HUES6 (cell line): ENCODE measurements at regions not wholly inside any gene's neighbourhood (a gene's known extent, or its start where the extent isn't known, plus 50 kb on each side); places are given as distances from the start of the nearest gene placed in this dataset.

Experiments used
- H3K27ac ChIP-seq: 2 replicates; pipeline ENCODE4 v1.7.0; 2013; ENCODE audit warnings: low read depth, mild to moderate bottlenecking, low read length, inconsistent platforms
- H3K27me3 ChIP-seq: 2 replicates; pipeline ENCODE4 v1.6.1; 2013; ENCODE audit warnings: low read length; ENCODE audit not compliant: control insufficient read depth, insufficient read depth
- H3K36me3 ChIP-seq: 2 replicates; pipeline ENCODE4 v1.6.1; 2013; ENCODE audit warnings: low read length; ENCODE audit not compliant: control insufficient read depth, insufficient read depth
- H3K4me1 ChIP-seq: 2 replicates; pipeline ENCODE4 v1.6.1; 2013; ENCODE audit warnings: low read length; ENCODE audit not compliant: control insufficient read depth, insufficient read depth
- H3K4me3 ChIP-seq: 2 replicates; pipeline ENCODE4 v1.5.1; 2013; ENCODE audit warnings: low read depth, low read length
- H3K9ac ChIP-seq: one replicate; pipeline ENCODE4 v1.6.1; 2013; ENCODE audit warnings: mild to moderate bottlenecking, low read length
- H3K9me3 ChIP-seq: 2 replicates; pipeline ENCODE4 v1.6.1; 2013; ENCODE audit warnings: low read depth, low read length; ENCODE audit not compliant: control insufficient read depth, insufficient read depth

GRCh38 chr18:25001803-25002202 is 350.2 kb downstream of the ZNF521 start:
- peaks cover 10% of the 10 kb centered on the region for H3K9me3 ChIP-seq

DNA sequence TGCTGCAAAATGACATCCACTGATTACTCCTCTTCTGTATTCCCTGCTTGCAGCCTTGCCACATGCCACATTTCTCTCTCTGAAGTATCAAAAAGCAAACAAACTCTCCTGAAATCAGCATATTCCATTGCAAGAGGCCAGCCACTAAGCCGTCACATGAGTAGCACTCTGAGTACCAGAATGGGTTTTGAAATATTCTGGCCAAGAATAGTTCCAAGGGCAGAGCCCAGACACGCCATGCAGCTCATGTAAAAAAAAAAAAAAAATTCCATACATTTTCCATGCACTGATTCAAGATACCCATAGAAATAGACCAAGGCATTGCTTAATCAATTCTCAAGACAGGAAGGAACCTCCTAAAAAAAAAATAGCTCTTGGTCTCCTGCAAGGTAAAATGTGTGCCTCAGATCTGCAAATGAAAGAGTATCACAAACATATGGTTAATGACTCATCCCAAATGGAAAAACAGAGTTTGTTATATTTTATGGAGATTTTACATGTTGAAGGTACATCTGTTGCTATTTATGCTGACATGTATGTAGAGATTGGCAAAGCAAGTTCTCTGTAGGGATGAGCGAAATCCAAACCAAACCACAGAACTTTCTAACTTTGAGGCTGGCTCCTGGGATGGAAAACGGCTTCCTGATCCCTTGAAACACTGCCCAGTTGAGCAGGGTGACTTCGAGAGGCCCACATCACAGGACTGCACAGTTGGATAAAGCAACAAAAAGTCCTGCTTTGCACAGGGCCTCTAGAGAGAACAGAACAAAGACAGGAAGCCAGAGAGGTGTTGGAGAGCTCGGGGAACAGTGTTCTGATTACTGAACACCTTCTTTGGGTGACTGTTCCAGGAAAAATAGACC is 346.2 kb downstream of the ZNF521 start:
- Histone ChIP-seq H3K9me3 (peaks cover 2% of the 10 kb centered on the region; the same call in 1 of the 2 replicates), H3K4me1 (no peaks in the 10 kb centered on the region), H3K9ac (no peak overlapping the region), H3K27ac (no peak overlapping the region), H3K36me3 (no peaks in the 10 kb centered on the region), H3K27me3 (no peaks in the 10 kb centered on the region), H3K4me3 (no peak overlapping the region)

More at GRCh38 chr18:25001803-25002202, 350.2 kb downstream of the ZNF521 start:
- Histone ChIP-seq H3K4me3 (no peak overlapping the region), H3K9ac (no peak overlapping the region), H3K4me1 (no peaks in the 10 kb centered on the region), H3K27ac (no peak overlapping the region), H3K27me3 (no peaks in the 10 kb centered on the region), H3K36me3 (no peaks in the 10 kb centered on the region)

DNA sequence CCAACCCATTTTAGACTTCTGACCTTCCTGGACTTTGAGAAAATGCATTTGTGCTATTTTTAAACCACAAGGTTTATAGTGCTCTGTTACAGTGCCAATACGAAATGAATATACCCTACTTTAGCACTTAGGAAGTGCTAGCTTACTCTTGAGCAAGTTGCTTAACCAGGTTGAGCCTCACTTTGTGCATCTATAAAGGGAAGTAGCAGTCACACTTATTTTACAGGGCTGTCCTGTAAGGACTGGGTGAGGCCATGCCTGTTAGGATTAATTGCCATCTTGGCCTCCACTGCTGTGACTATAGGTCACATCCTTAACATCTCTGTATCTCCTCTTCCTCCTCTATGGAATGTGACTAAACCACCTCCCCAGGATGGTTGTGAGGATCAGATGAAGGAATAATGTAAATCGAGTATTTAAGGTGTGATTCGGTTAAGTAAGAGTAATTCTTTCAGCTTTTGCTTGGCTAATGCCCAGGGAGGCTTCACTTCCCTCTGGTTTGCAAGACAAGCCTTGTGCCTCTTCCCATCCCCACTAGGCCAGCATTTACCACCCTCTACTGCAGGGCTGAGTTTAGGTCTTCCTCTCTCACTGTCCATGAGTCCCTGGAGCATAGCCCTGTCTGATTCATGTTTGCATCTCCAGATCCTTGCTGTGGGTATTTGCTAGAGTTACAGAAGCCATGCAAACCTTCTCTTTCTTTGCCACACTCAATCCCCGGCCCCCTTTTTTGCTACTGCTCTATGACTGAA is 341.2 kb downstream of the ZNF521 start:
- no peak overlapping the region for H3K4me3 ChIP-seq
- no peaks in the 10 kb centered on the region for H3K27me3 ChIP-seq
- peaks cover 6% of the 10 kb centered on the region; the same call in 1 of the 2 replicates for H3K9me3 ChIP-seq
- H3K9ac ChIP-seq, result no peak overlapping the region
- no peaks in the 10 kb centered on the region for H3K4me1 ChIP-seq
- H3K36me3 ChIP-seq, result no peaks in the 10 kb centered on the region
- H3K27ac ChIP-seq, result no peak overlapping the region
